Endodermal cell (in vitro differentiated cells): ENCODE measurements at regions not wholly inside any gene's neighbourhood (a gene's known extent, or its start where the extent isn't known, plus 50 kb on each side); places are given as distances from the start of the nearest gene placed in this dataset.

Source experiments
- DNase-seq: peaks from one replicate; pipeline ENCODE4 v3.0.0-alpha.2; 2017
- H3K27ac ChIP-seq: 2 replicates; pipeline ENCODE4 v1.5.1; 2013; ENCODE audit warnings: mild to moderate bottlenecking, low read depth, low read length, moderate library complexity
- H3K27me3 ChIP-seq: 2 replicates; pipeline ENCODE4 v1.6.1; 2013; ENCODE audit warnings: mild to moderate bottlenecking, low read length, moderate library complexity; ENCODE audit not compliant: insufficient read depth, control insufficient read depth, poor library complexity, severe bottlenecking
- H3K36me3 ChIP-seq: 2 replicates; pipeline ENCODE4 v1.7.0; 2013; ENCODE audit warnings: mild to moderate bottlenecking, low read length, moderate library complexity; ENCODE audit not compliant: control insufficient read depth, insufficient read depth
- H3K4me1 ChIP-seq: one replicate; pipeline ENCODE4 v1.7.0; 2013; ENCODE audit warnings: low read length; ENCODE audit not compliant: control insufficient read depth, insufficient read depth
- H3K4me3 ChIP-seq: 2 replicates; pipeline ENCODE4 v1.5.1; 2013; ENCODE audit warnings: mild to moderate bottlenecking, low read length, moderate library complexity
- H3K9ac ChIP-seq: 2 replicates; pipeline ENCODE4 v1.6.1; 2013; ENCODE audit warnings: mild to moderate bottlenecking, low read length, moderate library complexity; ENCODE audit not compliant: poor library complexity, severe bottlenecking; ENCODE audit errors: extremely low read depth
- H3K9me3 ChIP-seq: 2 replicates; pipeline ENCODE4 v1.6.1; 2013; ENCODE audit warnings: mild to moderate bottlenecking, low read length, moderate library complexity; ENCODE audit not compliant: control insufficient read depth
- H3K27ac Mint-ChIP-seq: 2 replicates; pipeline ENCODE4 v1.8.0; 2020; ENCODE audit warnings: mixed read lengths
- H3K27me3 Mint-ChIP-seq: 2 replicates; pipeline ENCODE4 v1.8.0; 2021; ENCODE audit warnings: mild to moderate bottlenecking, mixed read lengths; ENCODE audit not compliant: insufficient read depth
- H3K36me3 Mint-ChIP-seq: 2 replicates; pipeline ENCODE4 v1.8.0; 2020; ENCODE audit warnings: low read depth, mixed read lengths
- H3K4me1 Mint-ChIP-seq: 2 replicates; pipeline ENCODE4 v1.8.0; 2020; ENCODE audit warnings: mixed read lengths
- H3K4me3 Mint-ChIP-seq: 2 replicates; pipeline ENCODE4 v1.8.0; 2020; ENCODE audit warnings: mild to moderate bottlenecking, moderate library complexity, mixed read lengths
- H3K9me3 Mint-ChIP-seq: 2 replicates; pipeline ENCODE4 v1.8.0; 2020; ENCODE audit warnings: mild to moderate bottlenecking, mixed read lengths
- CTCF ChIP-seq: fragments of 200-600 bp; sonication (generic); conservative IDR thresholded peaks from 2 replicates; pipeline ENCODE4 v1.5.0; 2021; ENCODE audit warnings: antibody characterized with exemption, mild to moderate bottlenecking
- WGBS, 2 experiments: methylation state at CpG; one replicate each; pipeline versions ENCODE4 v1.1.5 to v1.1.7; 2013; ENCODE audit warnings: missing lambda C conversion rate in 2 of 2, mixed read lengths in 1 of 2; ENCODE audit not compliant: insufficient coverage in 1 of 2, insufficient read length in 1 of 2; 5-methylcytosine and 5-hydroxymethylcytosine counted together

DNA sequence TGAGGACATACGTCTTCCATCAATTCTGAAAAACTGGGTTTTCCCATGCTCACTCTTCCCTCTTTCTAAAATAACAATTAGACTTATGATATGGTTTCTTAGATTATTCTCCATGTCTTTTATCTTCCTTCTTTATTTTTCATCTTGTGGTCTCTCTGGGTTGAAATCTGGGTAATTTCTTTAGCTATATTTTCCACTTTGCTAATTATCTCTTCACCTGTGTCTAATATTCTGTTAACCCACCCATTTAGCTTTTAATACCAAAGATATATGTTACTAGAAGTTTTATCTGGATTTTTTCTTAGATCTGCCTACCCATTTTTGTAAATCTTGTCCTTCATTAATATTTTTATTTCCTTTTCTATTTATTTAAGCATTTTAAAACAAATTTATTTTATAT, 121.8 kb downstream of the TENT5A start:
- Mint-ChIP-seq H3K4me1 (no peaks in the 10 kb centered on the region), H3K4me3 (no peak overlapping the region), H3K27me3 (peaks cover 1% of the 10 kb centered on the region), H3K9me3 (peaks cover 16% of the 10 kb centered on the region), H3K27ac (no peak overlapping the region), H3K36me3 (peaks cover 2% of the 10 kb centered on the region)
- H3K36me3 ChIP-seq: no peaks in the 10 kb centered on the region
- 100% methylated on average over 1 of the region's 1 CpG for WGBS, 2 experiments
- TF ChIP-seq CTCF: no peak
- no peaks in the 10 kb centered on the region for H3K27me3 ChIP-seq
- H3K9me3 ChIP-seq: peaks cover 25% of the 10 kb centered on the region
- no peak overlapping the region for H3K27ac ChIP-seq
- no peaks in the 10 kb centered on the region for H3K4me1 ChIP-seq
- H3K4me3 ChIP-seq: no peak overlapping the region
- no peak for DNase-seq
- H3K9ac ChIP-seq: no peak overlapping the region

DNA sequence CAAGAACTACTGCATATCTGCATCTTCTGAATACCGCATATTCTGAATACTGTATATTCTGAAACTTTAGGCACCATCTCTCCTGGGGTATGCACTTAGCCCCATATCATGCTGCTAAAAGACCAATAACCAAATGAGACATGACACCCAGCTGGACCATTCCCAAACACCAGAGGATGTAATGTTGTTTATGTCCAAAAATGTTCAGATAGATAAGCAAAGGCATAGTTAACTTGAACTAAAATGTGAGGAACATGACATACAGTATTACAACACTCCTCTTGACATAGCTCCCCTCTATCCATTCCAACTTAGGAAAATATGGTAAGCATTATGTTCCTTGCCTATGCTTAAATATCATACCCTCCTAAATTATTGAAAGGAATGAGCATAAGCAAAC, 127.3 kb downstream of the TENT5A start:
- peaks cover 5% of the 10 kb centered on the region for H3K27me3 ChIP-seq
- Mint-ChIP-seq H3K27me3 (peaks cover 2% of the 10 kb centered on the region), H3K36me3 (no peaks in the 10 kb centered on the region), H3K27ac (no peak overlapping the region), H3K4me3 (no peak overlapping the region), H3K4me1 (peaks cover 26% of the 10 kb centered on the region), H3K9me3 (peaks cover 3% of the 10 kb centered on the region)
- no peak for TF ChIP-seq CTCF
- no peak overlapping the region for H3K27ac ChIP-seq
- WGBS, 2 experiments: 92 to 100% methylated on average over 1 of the region's 1 CpG
- peaks cover 4% of the 10 kb centered on the region for H3K4me1 ChIP-seq
- no peaks in the 10 kb centered on the region for H3K36me3 ChIP-seq
- no peak for DNase-seq
- no peak overlapping the region for H3K4me3 ChIP-seq
- H3K9me3 ChIP-seq: peaks cover 21% of the 10 kb centered on the region
- no peak overlapping the region for H3K9ac ChIP-seq

DNA sequence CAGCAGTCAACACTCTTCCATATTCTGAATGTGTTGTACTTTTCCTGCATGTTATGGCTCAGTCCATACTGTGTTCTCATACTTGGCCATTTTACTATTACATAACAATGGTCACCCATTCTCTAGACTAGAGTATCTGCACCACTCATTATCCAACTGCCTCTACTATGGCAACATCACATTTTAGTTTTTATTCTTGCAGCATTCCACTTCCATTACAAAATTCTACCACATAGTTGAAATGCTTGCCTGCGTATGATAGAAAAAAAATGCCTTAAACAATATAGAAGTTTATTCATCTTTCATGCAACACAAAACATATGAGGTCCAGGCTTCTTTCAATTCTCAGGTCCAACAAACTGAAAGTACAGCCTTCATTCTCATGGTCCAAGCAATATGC, 128.0 kb downstream of the TENT5A start:
- no peak for TF ChIP-seq CTCF
- no peak overlapping the region for H3K27ac Mint-ChIP-seq
- peaks cover 27% of the 10 kb centered on the region for H3K4me1 Mint-ChIP-seq
- DNase-seq: no peak
- WGBS, 2 experiments: 94 to 100% methylated on average over 1 of the region's 1 CpG
- Histone ChIP-seq H3K4me1 (peaks cover 6% of the 10 kb centered on the region), H3K9ac (no peak overlapping the region), H3K36me3 (no peaks in the 10 kb centered on the region), H3K9me3 (peaks cover 18% of the 10 kb centered on the region), H3K27ac (no peak overlapping the region), H3K4me3 (no peak overlapping the region), H3K27me3 (peaks cover 5% of the 10 kb centered on the region)
- no peaks in the 10 kb centered on the region for H3K36me3 Mint-ChIP-seq
- H3K4me3 Mint-ChIP-seq: no peak overlapping the region
- H3K27me3 Mint-ChIP-seq: peaks cover 2% of the 10 kb centered on the region
- peaks cover 2% of the 10 kb centered on the region for H3K9me3 Mint-ChIP-seq
